Loucy (cell line): ENCODE measurements at regions not wholly inside any gene's neighbourhood (a gene's known extent, or its start where the extent isn't known, plus 50 kb on each side); places are given as distances from the start of the nearest gene placed in this dataset.

Experiments used
- H2AFZ ChIP-seq: fragments of 200-600 bp; sonication (generic); 2 replicates; pipeline ENCODE4 v1.6.0; 2016; ENCODE audit warnings: antibody characterized with exemption, mild to moderate bottlenecking, low read length, moderate library complexity
- H3F3A ChIP-seq: fragments of 200-600 bp; 2 replicates; pipeline ENCODE4 v1.6.0; 2016; ENCODE audit warnings: antibody characterized with exemption, low read depth, mild to moderate bottlenecking
- H3K27me3 ChIP-seq: fragments of 200-600 bp; sonication (generic); 2 replicates; pipeline ENCODE4 v1.6.1; 2014; ENCODE audit warnings: low read length, mild to moderate bottlenecking; ENCODE audit not compliant: insufficient read depth, poor library complexity, severe bottlenecking
- H3K36me3 ChIP-seq: fragments of 200-600 bp; sonication (generic); 2 replicates; pipeline ENCODE4 v1.6.1; 2016; ENCODE audit warnings: low read length; ENCODE audit not compliant: insufficient read depth
- H3K4me1 ChIP-seq: fragments of 200-600 bp; sonication (generic); 2 replicates; pipeline ENCODE4 v1.5.1; 2014; ENCODE audit warnings: low read length, mild to moderate bottlenecking; ENCODE audit not compliant: insufficient read depth, poor library complexity, severe bottlenecking
- H3K4me2 ChIP-seq: fragments of 200-600 bp; sonication (generic); 2 replicates; pipeline ENCODE4 v1.6.0; 2014; ENCODE audit warnings: antibody characterized with exemption, low read length, low read depth, mild to moderate bottlenecking; ENCODE audit not compliant: poor library complexity, severe bottlenecking
- H3K4me3 ChIP-seq: fragments of 200-600 bp; sonication (generic); 2 replicates; pipeline ENCODE4 v1.5.1; 2014; ENCODE audit warnings: low read length, mild to moderate bottlenecking, mixed read lengths; ENCODE audit not compliant: poor library complexity, severe bottlenecking
- H3K79me2 ChIP-seq: fragments of 200-600 bp; sonication (generic); 2 replicates; pipeline ENCODE4 v1.6.1; 2014; ENCODE audit warnings: low read length; ENCODE audit not compliant: insufficient read depth
- H3K9ac ChIP-seq: fragments of 200-600 bp; sonication (generic); 2 replicates; pipeline ENCODE4 v1.6.0; 2014; ENCODE audit warnings: mild to moderate bottlenecking, low read depth, low read length, moderate library complexity; ENCODE audit not compliant: poor library complexity, severe bottlenecking
- H3K9me2 ChIP-seq: fragments of 200-600 bp; sonication (generic); replicated peaks from 2 replicates; pipeline ENCODE4 v1.6.1; 2016; ENCODE audit warnings: low read depth, low read length, mixed read lengths
- H3K9me3 ChIP-seq: fragments of 200-600 bp; sonication (generic); 2 replicates; pipeline ENCODE4 v1.6.1; 2014; ENCODE audit warnings: mild to moderate bottlenecking, antibody characterized with exemption, low read length, low read depth; ENCODE audit not compliant: insufficient read depth
- H4K20me1 ChIP-seq: fragments of 200-600 bp; sonication (generic); 2 replicates; pipeline ENCODE4 v1.6.0; 2014; ENCODE audit warnings: antibody characterized with exemption, low read length, mild to moderate bottlenecking; ENCODE audit not compliant: insufficient read depth, poor library complexity, severe bottlenecking
- EZH2phosphoT487 ChIP-seq: fragments of 200-600 bp; IDR thresholded peaks from 2 replicates; pipeline ENCODE4 v1.6.1; 2018; ENCODE audit warnings: antibody characterized with exemption, mild to moderate bottlenecking, moderate library complexity, borderline replicate concordance
- TF ChIP-seq, protein P1 (sequence below): fragments of 200-600 bp; sonication (generic); conservative IDR thresholded peaks from 2 replicates; pipeline ENCODE4 v1.5.1; 2014; ENCODE audit warnings: mild to moderate bottlenecking, antibody characterized with exemption, low read length

DNA sequence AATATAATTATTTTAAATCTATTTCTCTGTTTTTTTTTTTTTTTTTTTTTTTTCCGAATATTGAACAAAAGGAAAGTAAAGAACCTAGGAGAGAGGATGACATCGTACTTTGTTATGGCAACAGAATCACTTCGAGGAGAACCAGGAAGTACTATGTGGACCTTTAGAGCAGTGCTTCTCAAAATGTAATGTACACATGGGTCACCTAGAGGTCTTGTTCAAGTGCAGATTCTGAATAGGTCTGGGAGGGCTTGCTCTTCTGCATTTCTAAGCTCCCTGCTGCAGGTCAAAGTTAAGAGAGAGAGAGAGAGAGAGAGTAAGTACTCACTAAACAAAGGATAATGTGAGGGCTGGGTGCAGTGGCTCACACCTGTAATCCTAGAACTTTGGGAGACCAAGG lies 419.5 kb upstream of the TENM4 start:
- no peak overlapping the region for H3K4me2 ChIP-seq
- H3K9me2 ChIP-seq, result no peaks in the 10 kb centered on the region
- H3K27me3 ChIP-seq, result no peaks in the 10 kb centered on the region
- no peaks in the 10 kb centered on the region for H3F3A ChIP-seq
- no peaks in the 10 kb centered on the region; the same call in 1 of the 2 replicates for H3K9me3 ChIP-seq
- no peaks in the 10 kb centered on the region for H4K20me1 ChIP-seq
- no peak overlapping the region for H2AFZ ChIP-seq
- no peak overlapping the region for H3K4me3 ChIP-seq
- H3K36me3 ChIP-seq, result no peaks in the 10 kb centered on the region
- TF ChIP-seq EZH2phosphoT487, result no peak
- TF ChIP-seq, protein P1, sequence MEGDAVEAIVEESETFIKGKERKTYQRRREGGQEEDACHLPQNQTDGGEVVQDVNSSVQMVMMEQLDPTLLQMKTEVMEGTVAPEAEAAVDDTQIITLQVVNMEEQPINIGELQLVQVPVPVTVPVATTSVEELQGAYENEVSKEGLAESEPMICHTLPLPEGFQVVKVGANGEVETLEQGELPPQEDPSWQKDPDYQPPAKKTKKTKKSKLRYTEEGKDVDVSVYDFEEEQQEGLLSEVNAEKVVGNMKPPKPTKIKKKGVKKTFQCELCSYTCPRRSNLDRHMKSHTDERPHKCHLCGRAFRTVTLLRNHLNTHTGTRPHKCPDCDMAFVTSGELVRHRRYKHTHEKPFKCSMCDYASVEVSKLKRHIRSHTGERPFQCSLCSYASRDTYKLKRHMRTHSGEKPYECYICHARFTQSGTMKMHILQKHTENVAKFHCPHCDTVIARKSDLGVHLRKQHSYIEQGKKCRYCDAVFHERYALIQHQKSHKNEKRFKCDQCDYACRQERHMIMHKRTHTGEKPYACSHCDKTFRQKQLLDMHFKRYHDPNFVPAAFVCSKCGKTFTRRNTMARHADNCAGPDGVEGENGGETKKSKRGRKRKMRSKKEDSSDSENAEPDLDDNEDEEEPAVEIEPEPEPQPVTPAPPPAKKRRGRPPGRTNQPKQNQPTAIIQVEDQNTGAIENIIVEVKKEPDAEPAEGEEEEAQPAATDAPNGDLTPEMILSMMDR, result no peak
- H3K9ac ChIP-seq, result no peak overlapping the region
- no peaks in the 10 kb centered on the region for H3K4me1 ChIP-seq
- H3K79me2 ChIP-seq, result no peaks in the 10 kb centered on the region

DNA sequence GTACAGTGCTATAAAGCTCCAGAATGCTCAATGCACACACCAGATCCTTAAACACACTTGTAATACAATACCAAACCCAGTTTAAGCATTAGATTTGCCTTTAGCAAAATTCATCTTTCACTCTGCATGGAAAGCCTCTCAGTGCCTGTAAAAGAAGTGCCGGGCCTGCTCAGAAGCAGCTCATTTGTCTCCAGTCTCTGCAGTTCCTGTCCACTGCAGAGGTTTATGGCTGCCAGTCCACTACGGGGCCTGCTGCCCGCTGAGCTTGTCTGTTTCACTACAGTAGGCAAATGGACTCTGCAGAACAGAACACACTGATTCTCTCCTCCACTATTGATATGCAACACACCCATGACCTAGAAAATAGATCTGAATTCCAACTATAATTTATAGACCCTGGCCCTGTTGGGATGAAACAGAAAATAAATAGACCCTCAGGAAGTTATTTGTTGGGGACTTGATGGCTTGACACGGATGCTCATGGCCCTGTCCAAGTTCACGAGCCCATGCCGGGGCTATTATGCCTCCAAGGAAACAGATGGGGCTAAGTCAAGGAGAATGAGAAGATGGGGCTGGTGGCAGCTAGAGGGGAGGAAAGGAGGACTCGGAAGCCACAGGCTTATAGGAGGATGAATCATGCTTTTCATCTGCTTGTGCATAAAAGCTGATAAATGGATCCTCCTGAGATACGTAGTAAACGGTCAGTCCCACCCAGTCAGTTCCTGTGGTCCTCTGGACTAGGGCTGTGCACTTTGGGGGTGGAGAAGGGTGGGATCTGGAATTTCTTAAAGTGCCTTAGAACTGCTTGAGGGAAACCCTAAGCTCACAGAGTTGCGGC lies 416.8 kb upstream of the TENM4 start:
- Histone ChIP-seq H3K4me3 (no peak overlapping the region), H3K36me3 (no peaks in the 10 kb centered on the region), H3K4me1 (no peaks in the 10 kb centered on the region), H3K9ac (no peak overlapping the region), H4K20me1 (no peaks in the 10 kb centered on the region), H3K79me2 (no peaks in the 10 kb centered on the region), H3K9me2 (no peaks in the 10 kb centered on the region), H3K4me2 (no peak overlapping the region), H3K9me3 (no peaks in the 10 kb centered on the region), H3K27me3 (no peaks in the 10 kb centered on the region), H2AFZ (no peak overlapping the region), H3F3A (no peaks in the 10 kb centered on the region)
- TF ChIP-seq EZH2phosphoT487, result no peak
- TF ChIP-seq, protein P1, result no peak

- no peak overlapping the region for H2AFZ ChIP-seq
These were observed 411.3 kb upstream of the TENM4 start for GRCh38 chr11:79852176-79852575.

More at GRCh38 chr11:79852176-79852575, 411.3 kb upstream of the TENM4 start:
- H3F3A ChIP-seq, result no peaks in the 10 kb centered on the region
- H3K9me3 ChIP-seq, result no peaks in the 10 kb centered on the region
- H3K9ac ChIP-seq, result no peak overlapping the region
- no peaks in the 10 kb centered on the region for H3K36me3 ChIP-seq
- H3K4me3 ChIP-seq, result no peak overlapping the region
- TF ChIP-seq, protein P1, result no peak
- no peak for TF ChIP-seq EZH2phosphoT487
- H3K4me2 ChIP-seq, result no peak overlapping the region
- no peaks in the 10 kb centered on the region for H4K20me1 ChIP-seq
- no peaks in the 10 kb centered on the region for H3K9me2 ChIP-seq
- no peaks in the 10 kb centered on the region for H3K79me2 ChIP-seq
- no peaks in the 10 kb centered on the region for H3K27me3 ChIP-seq
- no peaks in the 10 kb centered on the region for H3K4me1 ChIP-seq
